K562 (cell line): ENCODE measurements at regions not wholly inside any gene's neighbourhood (a gene's known extent, or its start where the extent isn't known, plus 50 kb on each side); places are given as distances from the start of the nearest gene placed in this dataset.

Source experiments
- FOXM1 ChIP-seq, 2 experiments: fragments of 450-650 bp in 1 of 2; sonication (generic) in 1 of 2; formaldehyde crosslinking in 1 of 2; IDR thresholded peaks; 2 replicates each; pipeline versions ENCODE4 v1.6.1 to v1.9.0; 2017 to 2022; ENCODE audit warnings: low read depth in 2 of 2, mild to moderate bottlenecking in 2 of 2, missing genetic modification reagents in 1 of 2, moderate library complexity in 1 of 2
- SP1 ChIP-seq: sonication (generic); formaldehyde crosslinking; IDR thresholded peaks from 2 replicates; pipeline ENCODE4 v1.8.1; 2022; ENCODE audit warnings: mild to moderate bottlenecking, missing genetic modification reagents
- TEAD2 ChIP-seq: fragments of 450-650 bp; IDR thresholded peaks from 2 replicates; pipeline ENCODE4 v1.6.1; 2016; ENCODE audit warnings: missing genetic modification characterization, control low read depth, missing compliant biosample characterization
- YY1 ChIP-seq, 3 experiments: IDR thresholded peaks; 2 replicates each; pipeline ENCODE4 v1.6.1; 2011; ENCODE audit warnings: low read length in 2 of 3, mild to moderate bottlenecking in 2 of 3, moderate library complexity in 2 of 3, borderline replicate concordance in 1 of 3, control low read depth in 1 of 3, low read depth in 1 of 3; ENCODE audit not compliant: insufficient read depth in 3 of 3, insufficient replicate concordance in 2 of 3, control insufficient read depth in 1 of 3, insufficient read length in 1 of 3; ENCODE audit errors: extremely low read depth in 1 of 3
- ZNF707 ChIP-seq: fragments of 250-450 bp; sonication (Bioruptor Pico); conservative IDR thresholded peaks from 2 replicates; pipeline ENCODE4 v1.8.0; 2022; ENCODE audit warnings: inconsistent platforms, mild to moderate bottlenecking, moderate library complexity
- TF ChIP-seq, protein P1 (sequence below): fragments of 450-650 bp; IDR thresholded peaks from 2 replicates; pipeline ENCODE4 v1.6.1; 2018; ENCODE audit not compliant: partially characterized antibody
- TF ChIP-seq, protein P2 (sequence below), 2 experiments: IDR thresholded peaks; 2 replicates each; pipeline ENCODE4 v1.6.1; 2012; ENCODE audit warnings: improper control_type of control experiment in 2 of 2, low read depth in 2 of 2, low read length in 2 of 2, borderline replicate concordance in 1 of 2
- TF ChIP-seq, protein P3 (sequence below): IDR thresholded peaks from 2 replicates; pipeline ENCODE4 v1.6.1; 2012; ENCODE audit warnings: low read depth, low read length, improper control_type of control experiment, borderline replicate concordance
- TF ChIP-seq, protein P4 (sequence below): fragments of 450-650 bp; IDR thresholded peaks from 2 replicates; pipeline ENCODE4 v1.6.1; 2017; ENCODE audit warnings: mild to moderate bottlenecking, moderate library complexity

DNA sequence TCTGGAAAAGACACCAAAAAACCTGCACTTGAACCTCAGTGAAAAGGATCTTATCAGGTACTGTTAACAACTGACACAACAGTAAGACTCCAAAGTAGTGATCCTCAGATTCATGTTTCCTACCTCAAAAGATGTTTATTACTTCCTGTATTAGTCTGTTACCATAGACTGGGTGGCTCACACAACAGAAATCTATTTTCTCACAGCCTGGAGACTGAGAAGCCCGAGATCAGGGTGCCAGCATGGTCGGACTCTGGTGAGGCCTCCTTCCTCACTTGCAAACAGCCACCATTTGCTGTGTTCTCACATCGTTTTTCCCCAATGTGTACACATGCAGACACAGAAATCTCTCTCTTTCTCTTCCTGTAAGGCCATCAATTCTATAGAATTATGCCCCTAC, 154.0 kb upstream of the THSD7A start:
- TF ChIP-seq, protein P1, sequence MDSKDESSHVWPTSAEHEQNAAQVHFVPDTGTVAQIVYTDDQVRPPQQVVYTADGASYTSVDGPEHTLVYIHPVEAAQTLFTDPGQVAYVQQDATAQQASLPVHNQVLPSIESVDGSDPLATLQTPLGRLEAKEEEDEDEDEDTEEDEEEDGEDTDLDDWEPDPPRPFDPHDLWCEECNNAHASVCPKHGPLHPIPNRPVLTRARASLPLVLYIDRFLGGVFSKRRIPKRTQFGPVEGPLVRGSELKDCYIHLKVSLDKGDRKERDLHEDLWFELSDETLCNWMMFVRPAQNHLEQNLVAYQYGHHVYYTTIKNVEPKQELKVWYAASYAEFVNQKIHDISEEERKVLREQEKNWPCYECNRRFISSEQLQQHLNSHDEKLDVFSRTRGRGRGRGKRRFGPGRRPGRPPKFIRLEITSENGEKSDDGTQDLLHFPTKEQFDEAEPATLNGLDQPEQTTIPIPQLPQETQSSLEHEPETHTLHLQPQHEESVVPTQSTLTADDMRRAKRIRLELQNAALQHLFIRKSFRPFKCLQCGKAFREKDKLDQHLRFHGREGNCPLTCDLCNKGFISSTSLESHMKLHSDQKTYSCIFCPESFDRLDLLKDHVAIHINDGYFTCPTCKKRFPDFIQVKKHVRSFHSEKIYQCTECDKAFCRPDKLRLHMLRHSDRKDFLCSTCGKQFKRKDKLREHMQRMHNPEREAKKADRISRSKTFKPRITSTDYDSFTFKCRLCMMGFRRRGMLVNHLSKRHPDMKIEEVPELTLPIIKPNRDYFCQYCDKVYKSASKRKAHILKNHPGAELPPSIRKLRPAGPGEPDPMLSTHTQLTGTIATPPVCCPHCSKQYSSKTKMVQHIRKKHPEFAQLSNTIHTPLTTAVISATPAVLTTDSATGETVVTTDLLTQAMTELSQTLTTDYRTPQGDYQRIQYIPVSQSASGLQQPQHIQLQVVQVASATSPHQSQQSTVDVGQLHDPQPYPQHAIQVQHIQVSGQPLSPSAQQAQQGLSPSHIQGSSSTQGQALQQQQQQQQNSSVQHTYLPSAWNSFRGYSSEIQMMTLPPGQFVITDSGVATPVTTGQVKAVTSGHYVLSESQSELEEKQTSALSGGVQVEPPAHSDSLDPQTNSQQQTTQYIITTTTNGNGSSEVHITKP, result no peak
- TF ChIP-seq FOXM1 (IDR thresholded peaks at IDR 0.05; ENCODE audit: low read depth), result no peak
- TF ChIP-seq FOXM1 (CRISPR knock-in tag; IDR thresholded peaks at IDR 0.05; ENCODE audit: low read depth), result no peak
- TF ChIP-seq, protein P2, sequence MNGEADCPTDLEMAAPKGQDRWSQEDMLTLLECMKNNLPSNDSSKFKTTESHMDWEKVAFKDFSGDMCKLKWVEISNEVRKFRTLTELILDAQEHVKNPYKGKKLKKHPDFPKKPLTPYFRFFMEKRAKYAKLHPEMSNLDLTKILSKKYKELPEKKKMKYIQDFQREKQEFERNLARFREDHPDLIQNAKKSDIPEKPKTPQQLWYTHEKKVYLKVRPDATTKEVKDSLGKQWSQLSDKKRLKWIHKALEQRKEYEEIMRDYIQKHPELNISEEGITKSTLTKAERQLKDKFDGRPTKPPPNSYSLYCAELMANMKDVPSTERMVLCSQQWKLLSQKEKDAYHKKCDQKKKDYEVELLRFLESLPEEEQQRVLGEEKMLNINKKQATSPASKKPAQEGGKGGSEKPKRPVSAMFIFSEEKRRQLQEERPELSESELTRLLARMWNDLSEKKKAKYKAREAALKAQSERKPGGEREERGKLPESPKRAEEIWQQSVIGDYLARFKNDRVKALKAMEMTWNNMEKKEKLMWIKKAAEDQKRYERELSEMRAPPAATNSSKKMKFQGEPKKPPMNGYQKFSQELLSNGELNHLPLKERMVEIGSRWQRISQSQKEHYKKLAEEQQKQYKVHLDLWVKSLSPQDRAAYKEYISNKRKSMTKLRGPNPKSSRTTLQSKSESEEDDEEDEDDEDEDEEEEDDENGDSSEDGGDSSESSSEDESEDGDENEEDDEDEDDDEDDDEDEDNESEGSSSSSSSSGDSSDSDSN (IDR thresholded peaks at IDR 0.05; ENCODE audit: borderline replicate concordance in 1 of 2, low read depth in 2 of 2, low read length in 2 of 2), result no peak
- TF ChIP-seq, protein P3, sequence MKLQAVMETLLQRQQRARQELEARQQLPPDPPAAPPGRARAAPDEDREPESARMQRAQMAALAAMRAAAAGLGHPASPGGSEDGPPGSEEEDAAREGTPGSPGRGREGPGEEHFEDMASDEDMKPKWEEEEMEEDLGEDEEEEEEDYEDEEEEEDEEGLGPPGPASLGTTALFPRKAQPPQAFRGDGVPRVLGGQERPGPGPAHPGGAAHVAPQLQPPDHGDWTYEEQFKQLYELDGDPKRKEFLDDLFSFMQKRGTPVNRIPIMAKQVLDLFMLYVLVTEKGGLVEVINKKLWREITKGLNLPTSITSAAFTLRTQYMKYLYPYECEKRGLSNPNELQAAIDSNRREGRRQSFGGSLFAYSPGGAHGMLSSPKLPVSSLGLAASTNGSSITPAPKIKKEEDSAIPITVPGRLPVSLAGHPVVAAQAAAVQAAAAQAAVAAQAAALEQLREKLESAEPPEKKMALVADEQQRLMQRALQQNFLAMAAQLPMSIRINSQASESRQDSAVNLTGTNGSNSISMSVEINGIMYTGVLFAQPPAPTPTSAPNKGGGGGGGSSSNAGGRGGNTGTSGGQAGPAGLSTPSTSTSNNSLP, result no peak
- no peak for TF ChIP-seq TEAD2 (tag)
- no peak for TF ChIP-seq ZNF707
- TF ChIP-seq SP1, result no peak
- TF ChIP-seq, protein P4, sequence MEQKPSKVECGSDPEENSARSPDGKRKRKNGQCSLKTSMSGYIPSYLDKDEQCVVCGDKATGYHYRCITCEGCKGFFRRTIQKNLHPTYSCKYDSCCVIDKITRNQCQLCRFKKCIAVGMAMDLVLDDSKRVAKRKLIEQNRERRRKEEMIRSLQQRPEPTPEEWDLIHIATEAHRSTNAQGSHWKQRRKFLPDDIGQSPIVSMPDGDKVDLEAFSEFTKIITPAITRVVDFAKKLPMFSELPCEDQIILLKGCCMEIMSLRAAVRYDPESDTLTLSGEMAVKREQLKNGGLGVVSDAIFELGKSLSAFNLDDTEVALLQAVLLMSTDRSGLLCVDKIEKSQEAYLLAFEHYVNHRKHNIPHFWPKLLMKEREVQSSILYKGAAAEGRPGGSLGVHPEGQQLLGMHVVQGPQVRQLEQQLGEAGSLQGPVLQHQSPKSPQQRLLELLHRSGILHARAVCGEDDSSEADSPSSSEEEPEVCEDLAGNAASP, result no peak
- no peak for TF ChIP-seq YY1 (IDR thresholded peaks at IDR 0.05; ENCODE audit: borderline replicate concordance in 1 of 3, control insufficient read depth in 1 of 3, extremely low read depth in 1 of 3, insufficient read depth in 3 of 3, insufficient read length in 1 of 3, insufficient replicate concordance in 2 of 3, low read depth in 1 of 3, low read length in 2 of 3)
